ENCODE measurements at regions not wholly inside any gene's neighbourhood (a gene's known extent, or its start where the extent isn't known, plus 50 kb on each side); places are given as distances from the start of the nearest gene placed in this dataset.

- no peaks in the 10 kb centered on the region for H3K27me3 ChIP-seq (replicated peaks in 1 of 2; ENCODE audit: control insufficient read depth in 2 of 2, insufficient read depth in 2 of 2, low read length in 1 of 2)
- ChIA-PET CTCF (no interaction called here), RAD21 (ENCODE audit: unreplicated experiment) (no interaction called here), POLR2A (no interaction called here), SMC1A (ENCODE audit: uncharacterized antibody, unreplicated experiment) (no interaction called here)
- FAIRE-seq (no peak), DNase-seq (ENCODE audit: low read depth, low spot score) (no peak), ATAC-seq (no peak)
- no peaks in the 10 kb centered on the region for H3K4me1 ChIP-seq (ENCODE audit: control insufficient read depth, insufficient read depth, low read length)
- H3K27ac ChIP-seq (ENCODE audit: control insufficient read depth, insufficient read depth), result no peak overlapping the region
- intact Hi-C loops (cut with micrococcal nuclease; ENCODE audit: unreplicated experiment) (no loop called here), in situ Hi-C loops (cut with MboI) (no loop called here)
- 0% methylated on average over 1 of the region's 1 CpG for WGBS (ENCODE audit: insufficient coverage, insufficient replicate concordance, low lambda C conversion rate, missing lambda C conversion rate)
- TF ChIP-seq IRF4 (IDR thresholded peaks at IDR 0.05; ENCODE audit: low read depth, low read length), result no peak
- no peak for TF ChIP-seq MEF2B (IDR thresholded peaks at IDR 0.05; ENCODE audit: partially characterized antibody, poor library complexity, severe bottlenecking)
- TF ChIP-seq EZH2 (IDR thresholded peaks at IDR 0.05; ENCODE audit: borderline replicate concordance, control insufficient read depth, low read depth, low read length), result no peak
- no peak for TF ChIP-seq CREB1 (IDR thresholded peaks at IDR 0.05; ENCODE audit: low read depth)
- no peak for TF ChIP-seq SREBF2 (IDR thresholded peaks at IDR 0.05; ENCODE audit: low read length)
- TF ChIP-seq ZBTB11 (CRISPR knock-in tag; IDR thresholded peaks at IDR 0.05), result no peak
- TF ChIP-seq SUZ12 (IDR thresholded peaks at IDR 0.05; ENCODE audit: unreplicated experiment), result no peak
- TF ChIP-seq KLF5 (IDR thresholded peaks at IDR 0.05; ENCODE audit: partially characterized antibody), result no peak
- no peak for TF ChIP-seq CEBPB (IDR thresholded peaks at IDR 0.05; ENCODE audit: borderline replicate concordance in 1 of 2, low read depth in 2 of 2, low read length in 2 of 2)
- no peak overlapping the region for H2AFZ ChIP-seq (ENCODE audit: control insufficient read depth, low read depth, low read length)
- H3K79me2 ChIP-seq (ENCODE audit: control insufficient read depth, insufficient read depth, low read length), result no peaks in the 10 kb centered on the region
- H4K20me1 ChIP-seq (ENCODE audit: control insufficient read depth, insufficient read depth), result no peaks in the 10 kb centered on the region
- no peaks in the 10 kb centered on the region; the same call in 2 of the 3 replicates for H3K9me3 ChIP-seq (replicated peaks; ENCODE audit: control insufficient read depth, insufficient read depth, low read length)
- H3K36me3 ChIP-seq (ENCODE audit: control insufficient read depth in 2 of 2, insufficient read depth in 2 of 2, low read length in 1 of 2), result no peaks in the 10 kb centered on the region
- H3K4me2 ChIP-seq (ENCODE audit: control insufficient read depth, insufficient read depth), result no peak overlapping the region
- no TSS peak for BruUV-seq (replicated peaks)
- H3K9ac ChIP-seq (ENCODE audit: control insufficient read depth, insufficient read depth, low read length), result no peak overlapping the region
- no peak overlapping the region for H3K4me3 ChIP-seq
Observed at GRCh38 chr5:75891020-75891419, 173.8 kb upstream of the POC5 start.
